ENCODE measurements at regions not wholly inside any gene's neighbourhood (a gene's known extent, or its start where the extent isn't known, plus 50 kb on each side); places are given as distances from the start of the nearest gene placed in this dataset.

DNA sequence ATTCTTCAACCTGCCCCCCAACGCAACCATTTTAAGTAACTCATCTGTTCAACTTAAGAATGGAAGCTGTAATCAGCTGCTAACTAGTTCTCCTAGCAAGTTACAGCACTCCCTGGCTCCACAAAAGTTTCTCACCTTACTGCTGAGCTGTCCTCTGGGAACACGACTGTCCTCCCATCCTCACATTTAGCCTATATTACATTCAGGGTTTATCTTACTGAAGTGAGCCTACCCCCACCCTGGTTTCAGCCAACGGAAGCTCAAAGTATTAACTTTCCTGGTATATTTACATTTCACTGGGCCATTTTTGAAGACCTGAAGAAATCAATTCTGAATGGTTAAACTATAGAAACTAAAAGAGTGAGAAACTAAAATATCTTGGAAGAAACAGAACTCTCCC, 64.9 kb upstream of the TANK start:
- TF ChIP-seq EZH2 (IDR thresholded peaks at IDR 0.05; ENCODE audit: low read length), result no peak
- TF ChIP-seq, protein P1, sequence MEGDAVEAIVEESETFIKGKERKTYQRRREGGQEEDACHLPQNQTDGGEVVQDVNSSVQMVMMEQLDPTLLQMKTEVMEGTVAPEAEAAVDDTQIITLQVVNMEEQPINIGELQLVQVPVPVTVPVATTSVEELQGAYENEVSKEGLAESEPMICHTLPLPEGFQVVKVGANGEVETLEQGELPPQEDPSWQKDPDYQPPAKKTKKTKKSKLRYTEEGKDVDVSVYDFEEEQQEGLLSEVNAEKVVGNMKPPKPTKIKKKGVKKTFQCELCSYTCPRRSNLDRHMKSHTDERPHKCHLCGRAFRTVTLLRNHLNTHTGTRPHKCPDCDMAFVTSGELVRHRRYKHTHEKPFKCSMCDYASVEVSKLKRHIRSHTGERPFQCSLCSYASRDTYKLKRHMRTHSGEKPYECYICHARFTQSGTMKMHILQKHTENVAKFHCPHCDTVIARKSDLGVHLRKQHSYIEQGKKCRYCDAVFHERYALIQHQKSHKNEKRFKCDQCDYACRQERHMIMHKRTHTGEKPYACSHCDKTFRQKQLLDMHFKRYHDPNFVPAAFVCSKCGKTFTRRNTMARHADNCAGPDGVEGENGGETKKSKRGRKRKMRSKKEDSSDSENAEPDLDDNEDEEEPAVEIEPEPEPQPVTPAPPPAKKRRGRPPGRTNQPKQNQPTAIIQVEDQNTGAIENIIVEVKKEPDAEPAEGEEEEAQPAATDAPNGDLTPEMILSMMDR (optimal IDR thresholded peaks at IDR 0.05 in 1 of 3, IDR thresholded peaks at IDR 0.05 in 1 of 3, conservative IDR thresholded peaks at IDR 0.05 in 1 of 3; ENCODE audit: extremely low read depth in 1 of 3, insufficient read depth in 2 of 3, low read length in 3 of 3), result no peak
- H3K36me3 ChIP-seq (ENCODE audit: control insufficient read depth in 2 of 2, extremely low read depth in 1 of 2, insufficient read depth in 2 of 2, low read length in 2 of 2), result no peaks in the 10 kb centered on the region
- DNase-seq (ENCODE audit: low read depth, low spot score), result no peak
- H3K9me1 ChIP-seq (ENCODE audit: control insufficient read depth, extremely low read depth, insufficient read depth, low read length), result no peaks in the 10 kb centered on the region
- H3K27me3 ChIP-seq (ENCODE audit: control insufficient read depth, extremely low read depth, insufficient read depth, low read length), result no peaks in the 10 kb centered on the region
- no peak overlapping the region for H3K4me3 ChIP-seq (ENCODE audit: control insufficient read depth in 2 of 3, extremely low read depth in 1 of 3, insufficient read depth in 2 of 3, low read depth in 1 of 3, low read length in 3 of 3)
- H4K20me1 ChIP-seq (ENCODE audit: control insufficient read depth, extremely low read depth, insufficient read depth, low read length), result no peaks in the 10 kb centered on the region
- H3K79me2 ChIP-seq (ENCODE audit: control insufficient read depth, insufficient read depth, low read length), result no peaks in the 10 kb centered on the region
- no peak overlapping the region for H3K4me2 ChIP-seq (ENCODE audit: control insufficient read depth, extremely low read depth, insufficient read depth, low read depth, low read length)
- H2AFZ ChIP-seq (ENCODE audit: control insufficient read depth, low read length), result peak overlapping the region; percentile 9
- dilution Hi-C loops (cut with MboI; ENCODE audit: extremely low pct_ligation_motif_present, low sequenced_read_pairs), result no loop called here
- H3K27ac ChIP-seq (ENCODE audit: control insufficient read depth, insufficient read depth, low read length), result no peak overlapping the region
- H3K4me1 ChIP-seq (ENCODE audit: control insufficient read depth, extremely low read depth, insufficient read depth, low read length), result no peaks in the 10 kb centered on the region
- no peak overlapping the region for H3K9ac ChIP-seq (ENCODE audit: control insufficient read depth, extremely low read depth, insufficient read depth, low read length)
- no peaks in the 10 kb centered on the region for H3K9me3 ChIP-seq (ENCODE audit: control insufficient read depth, low read depth, low read length)
- no peak for FAIRE-seq

DNA sequence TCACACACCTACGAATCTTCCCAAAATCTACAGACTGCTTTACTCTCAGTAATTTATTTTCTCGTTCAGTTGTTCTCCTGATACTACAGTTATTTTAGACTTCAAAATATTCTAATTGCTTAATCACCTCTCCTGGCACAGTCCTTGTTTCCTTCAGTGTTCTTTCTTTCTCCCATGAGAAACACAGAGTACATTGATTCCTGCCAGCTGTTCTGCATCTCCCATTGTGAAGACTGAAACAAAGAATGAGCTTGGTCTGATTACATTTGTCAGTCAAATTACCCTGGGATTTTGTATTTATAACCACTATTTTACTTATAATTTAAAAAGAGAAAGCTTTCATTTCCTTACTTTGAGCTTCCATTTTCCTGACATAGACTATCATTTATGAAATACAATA, 63.9 kb upstream of the TANK start:
- no peaks in the 10 kb centered on the region for H3K9me3 ChIP-seq (ENCODE audit: control insufficient read depth, low read depth, low read length)
- peak overlapping the region; percentile 49 for H2AFZ ChIP-seq (ENCODE audit: control insufficient read depth, low read length)
- DNase-seq (ENCODE audit: low read depth, low spot score) (no peak), FAIRE-seq (no peak)
- no peaks in the 10 kb centered on the region for H3K9me1 ChIP-seq (ENCODE audit: control insufficient read depth, extremely low read depth, insufficient read depth, low read length)
- no peaks in the 10 kb centered on the region for H3K36me3 ChIP-seq (ENCODE audit: control insufficient read depth in 2 of 2, extremely low read depth in 1 of 2, insufficient read depth in 2 of 2, low read length in 2 of 2)
- no peak overlapping the region for H3K27ac ChIP-seq (ENCODE audit: control insufficient read depth, insufficient read depth, low read length)
- dilution Hi-C loops (cut with MboI; ENCODE audit: extremely low pct_ligation_motif_present, low sequenced_read_pairs), result no loop called here
- no peaks in the 10 kb centered on the region for H3K4me1 ChIP-seq (ENCODE audit: control insufficient read depth, extremely low read depth, insufficient read depth, low read length)
- H3K27me3 ChIP-seq (ENCODE audit: control insufficient read depth, extremely low read depth, insufficient read depth, low read length), result no peaks in the 10 kb centered on the region
- no peaks in the 10 kb centered on the region for H3K79me2 ChIP-seq (ENCODE audit: control insufficient read depth, insufficient read depth, low read length)
- no peak overlapping the region for H3K4me3 ChIP-seq (ENCODE audit: control insufficient read depth in 2 of 3, extremely low read depth in 1 of 3, insufficient read depth in 2 of 3, low read depth in 1 of 3, low read length in 3 of 3)
- no peak for TF ChIP-seq EZH2 (IDR thresholded peaks at IDR 0.05; ENCODE audit: low read length)
- TF ChIP-seq, protein P1 (optimal IDR thresholded peaks at IDR 0.05 in 1 of 3, IDR thresholded peaks at IDR 0.05 in 1 of 3, conservative IDR thresholded peaks at IDR 0.05 in 1 of 3; ENCODE audit: extremely low read depth in 1 of 3, insufficient read depth in 2 of 3, low read length in 3 of 3), result no peak
- H3K4me2 ChIP-seq (ENCODE audit: control insufficient read depth, extremely low read depth, insufficient read depth, low read depth, low read length), result no peak overlapping the region
- H4K20me1 ChIP-seq (ENCODE audit: control insufficient read depth, extremely low read depth, insufficient read depth, low read length), result no peaks in the 10 kb centered on the region
- H3K9ac ChIP-seq (ENCODE audit: control insufficient read depth, extremely low read depth, insufficient read depth, low read length), result no peak overlapping the region

Data from keratinocyte (primary cell).